ENCODE measurements at regions not wholly inside any gene's neighbourhood (a gene's known extent, or its start where the extent isn't known, plus 50 kb on each side); places are given as distances from the start of the nearest gene placed in this dataset.
"Not testable (repeated sequence)": the region's sequence is repeated elsewhere in the genome, so short reads cannot be mapped to it uniquely, and the experiment has no call there.

- no CpG with 5 or more reads among the region's 3 CpGs for WGBS (ENCODE audit: insufficient coverage, insufficient read length)
- H3K4me3 ChIP-seq (ENCODE audit: low read length), result no peak overlapping the region
- H3K27me3 ChIP-seq (ENCODE audit: control insufficient read depth, insufficient read depth, low read length), result no peaks in the 10 kb centered on the region
- no peak overlapping the region for H3K27ac ChIP-seq (ENCODE audit: low read length)
- H3K36me3 ChIP-seq (ENCODE audit: control insufficient read depth, insufficient read depth, low read length), result no peaks in the 10 kb centered on the region
- H3K9me3 ChIP-seq (ENCODE audit: control insufficient read depth, insufficient read depth, low read length), result no peaks in the 10 kb centered on the region
- no peaks in the 10 kb centered on the region for H3K4me1 ChIP-seq (ENCODE audit: control insufficient read depth, insufficient read depth, low read length)
- DNase-seq (ENCODE audit: low read depth, low spot score), result no peak
Observed at GRCh38 chr14:49089107-49089506, 497.1 kb downstream of the RPS29 start.

- H3K4me1 ChIP-seq (ENCODE audit: control insufficient read depth, insufficient read depth, low read length); H3K9me3 ChIP-seq (ENCODE audit: control insufficient read depth, insufficient read depth, low read length); DNase-seq (ENCODE audit: low read depth, low spot score); H3K36me3 ChIP-seq (ENCODE audit: control insufficient read depth, insufficient read depth, low read length); H3K4me3 ChIP-seq (ENCODE audit: low read length); H3K27ac ChIP-seq (ENCODE audit: low read length); H3K27me3 ChIP-seq (ENCODE audit: control insufficient read depth, insufficient read depth, low read length): not testable (repeated sequence)
Observed at GRCh38 chr14:49073292-49073691, 512.9 kb downstream of the RPS29 start.

- H3K27ac ChIP-seq (ENCODE audit: low read length), result no peak overlapping the region
- no CpG with 5 or more reads among the region's 1 CpG for WGBS (ENCODE audit: insufficient coverage, insufficient read length)
Observed at GRCh38 chr14:49058511-49058910, 527.7 kb downstream of the RPS29 start.

GRCh38 chr14:49057838-49058510 lies 528.2 kb downstream of the RPS29 start:
- Histone ChIP-seq H3K4me1 (ENCODE audit: control insufficient read depth, insufficient read depth, low read length) (no peaks in the 10 kb centered on the region), H3K36me3 (ENCODE audit: control insufficient read depth, insufficient read depth, low read length) (no peaks in the 10 kb centered on the region), H3K27me3 (ENCODE audit: control insufficient read depth, insufficient read depth, low read length) (no peaks in the 10 kb centered on the region), H3K27ac (ENCODE audit: low read length) (no peak overlapping the region), H3K4me3 (ENCODE audit: low read length) (no peak overlapping the region), H3K9me3 (ENCODE audit: control insufficient read depth, insufficient read depth, low read length) (no peaks in the 10 kb centered on the region)
- no CpG with 5 or more reads among the region's 1 CpG for WGBS (ENCODE audit: insufficient coverage, insufficient read length)
- no peak for DNase-seq (ENCODE audit: low read depth, low spot score)

More at GRCh38 chr14:49058511-49058910, 527.7 kb downstream of the RPS29 start:
- H3K4me1 ChIP-seq (ENCODE audit: control insufficient read depth, insufficient read depth, low read length), result no peaks in the 10 kb centered on the region
- no peaks in the 10 kb centered on the region for H3K9me3 ChIP-seq (ENCODE audit: control insufficient read depth, insufficient read depth, low read length)
- no peak overlapping the region for H3K4me3 ChIP-seq (ENCODE audit: low read length)
- H3K36me3 ChIP-seq (ENCODE audit: control insufficient read depth, insufficient read depth, low read length), result no peaks in the 10 kb centered on the region
- DNase-seq (ENCODE audit: low read depth, low spot score), result no peak
- H3K27me3 ChIP-seq (ENCODE audit: control insufficient read depth, insufficient read depth, low read length), result no peaks in the 10 kb centered on the region

- Histone ChIP-seq H3K9me3 (ENCODE audit: control insufficient read depth, insufficient read depth, low read length) (no peaks in the 10 kb centered on the region), H3K4me3 (ENCODE audit: low read length) (no peak overlapping the region), H3K36me3 (ENCODE audit: control insufficient read depth, insufficient read depth, low read length) (no peaks in the 10 kb centered on the region), H3K4me1 (ENCODE audit: control insufficient read depth, insufficient read depth, low read length) (no peaks in the 10 kb centered on the region), H3K27me3 (ENCODE audit: control insufficient read depth, insufficient read depth, low read length) (no peaks in the 10 kb centered on the region), H3K27ac (ENCODE audit: low read length) (no peak overlapping the region)
- WGBS (ENCODE audit: insufficient coverage, insufficient read length), result no CpG with 5 or more reads among the region's 1 CpG
- DNase-seq (ENCODE audit: low read depth, low spot score), result no peak
Observed at GRCh38 chr14:49056021-49056420, 530.2 kb downstream of the RPS29 start.

GRCh38 chr14:49052521-49052920 lies 533.7 kb downstream of the RPS29 start:
- Histone ChIP-seq H3K36me3 (ENCODE audit: control insufficient read depth, insufficient read depth, low read length) (no peaks in the 10 kb centered on the region), H3K4me1 (ENCODE audit: control insufficient read depth, insufficient read depth, low read length) (no peaks in the 10 kb centered on the region), H3K9me3 (ENCODE audit: control insufficient read depth, insufficient read depth, low read length) (no peaks in the 10 kb centered on the region), H3K27ac (ENCODE audit: low read length) (no peak overlapping the region), H3K27me3 (ENCODE audit: control insufficient read depth, insufficient read depth, low read length) (no peaks in the 10 kb centered on the region), H3K4me3 (ENCODE audit: low read length) (no peak overlapping the region)
- no CpG with 5 or more reads among the region's 2 CpGs for WGBS (ENCODE audit: insufficient coverage, insufficient read length)
- DNase-seq (ENCODE audit: low read depth, low spot score), result no peak

GRCh38 chr14:49051328-49052060 lies 534.7 kb downstream of the RPS29 start:
- no peak overlapping the region for H3K27ac ChIP-seq (ENCODE audit: low read length)
- no peak for DNase-seq (ENCODE audit: low read depth, low spot score)
- WGBS (ENCODE audit: insufficient coverage, insufficient read length), result no CpG with 5 or more reads among the region's 4 CpGs

GRCh38 chr14:49050822-49051221 lies 535.4 kb downstream of the RPS29 start:
- Histone ChIP-seq H3K36me3 (ENCODE audit: control insufficient read depth, insufficient read depth, low read length) (no peaks in the 10 kb centered on the region), H3K4me3 (ENCODE audit: low read length) (no peak overlapping the region), H3K27ac (ENCODE audit: low read length) (no peak overlapping the region), H3K27me3 (ENCODE audit: control insufficient read depth, insufficient read depth, low read length) (no peaks in the 10 kb centered on the region), H3K4me1 (ENCODE audit: control insufficient read depth, insufficient read depth, low read length) (no peaks in the 10 kb centered on the region), H3K9me3 (ENCODE audit: control insufficient read depth, insufficient read depth, low read length) (no peaks in the 10 kb centered on the region)
- WGBS (ENCODE audit: insufficient coverage, insufficient read length), result no CpG with 5 or more reads among the region's 2 CpGs
- DNase-seq (ENCODE audit: low read depth, low spot score), result no peak

More at GRCh38 chr14:49051328-49052060, 534.7 kb downstream of the RPS29 start:
- H3K4me1 ChIP-seq (ENCODE audit: control insufficient read depth, insufficient read depth, low read length), result no peaks in the 10 kb centered on the region
- H3K4me3 ChIP-seq (ENCODE audit: low read length), result no peak overlapping the region
- H3K9me3 ChIP-seq (ENCODE audit: control insufficient read depth, insufficient read depth, low read length), result no peaks in the 10 kb centered on the region
- H3K36me3 ChIP-seq (ENCODE audit: control insufficient read depth, insufficient read depth, low read length), result no peaks in the 10 kb centered on the region
- H3K27me3 ChIP-seq (ENCODE audit: control insufficient read depth, insufficient read depth, low read length), result no peaks in the 10 kb centered on the region

GRCh38 chr14:49049711-49050110 lies 536.5 kb downstream of the RPS29 start:
- no peaks in the 10 kb centered on the region for H3K27me3 ChIP-seq (ENCODE audit: control insufficient read depth, insufficient read depth, low read length)
- DNase-seq (ENCODE audit: low read depth, low spot score), result no peak
- H3K36me3 ChIP-seq (ENCODE audit: control insufficient read depth, insufficient read depth, low read length), result no peaks in the 10 kb centered on the region
- no peaks in the 10 kb centered on the region for H3K9me3 ChIP-seq (ENCODE audit: control insufficient read depth, insufficient read depth, low read length)
- H3K27ac ChIP-seq (ENCODE audit: low read length), result no peak overlapping the region
- H3K4me1 ChIP-seq (ENCODE audit: control insufficient read depth, insufficient read depth, low read length), result no peaks in the 10 kb centered on the region
- no peak overlapping the region for H3K4me3 ChIP-seq (ENCODE audit: low read length)

- Histone ChIP-seq H3K27ac (ENCODE audit: low read length) (no peak overlapping the region), H3K27me3 (ENCODE audit: control insufficient read depth, insufficient read depth, low read length) (no peaks in the 10 kb centered on the region), H3K9me3 (ENCODE audit: control insufficient read depth, insufficient read depth, low read length) (no peaks in the 10 kb centered on the region), H3K36me3 (ENCODE audit: control insufficient read depth, insufficient read depth, low read length) (no peaks in the 10 kb centered on the region), H3K4me1 (ENCODE audit: control insufficient read depth, insufficient read depth, low read length) (no peaks in the 10 kb centered on the region), H3K4me3 (ENCODE audit: low read length) (no peak overlapping the region)
- DNase-seq (ENCODE audit: low read depth, low spot score), result no peak
- no CpG with 5 or more reads among the region's 2 CpGs for WGBS (ENCODE audit: insufficient coverage, insufficient read length)
Observed at GRCh38 chr14:49044981-49045380, 541.2 kb downstream of the RPS29 start.

- no peaks in the 10 kb centered on the region for H3K36me3 ChIP-seq (ENCODE audit: control insufficient read depth, insufficient read depth, low read length)
- no peak overlapping the region for H3K27ac ChIP-seq (ENCODE audit: low read length)
- no peak for DNase-seq (ENCODE audit: low read depth, low spot score)
- no CpG with 5 or more reads among the region's 8 CpGs for WGBS (ENCODE audit: insufficient coverage, insufficient read length)
- H3K9me3 ChIP-seq (ENCODE audit: control insufficient read depth, insufficient read depth, low read length), result no peaks in the 10 kb centered on the region
- H3K4me1 ChIP-seq (ENCODE audit: control insufficient read depth, insufficient read depth, low read length), result no peaks in the 10 kb centered on the region
- no peak overlapping the region for H3K4me3 ChIP-seq (ENCODE audit: low read length)
- H3K27me3 ChIP-seq (ENCODE audit: control insufficient read depth, insufficient read depth, low read length), result no peaks in the 10 kb centered on the region
Observed at GRCh38 chr14:49036984-49037516, 549.1 kb downstream of the RPS29 start.

Measured in iPS DF 6.9 (cell line).